ENCODE measurements at regions not wholly inside any gene's neighbourhood (a gene's known extent, or its start where the extent isn't known, plus 50 kb on each side); places are given as distances from the start of the nearest gene placed in this dataset.

GRCh38 chr16:65728652-65729051 lies 606.8 kb upstream of the CDH11 start:
- TF ChIP-seq EZH2 (IDR thresholded peaks at IDR 0.05; ENCODE audit: low read length, unreplicated experiment) (no peak), CTCF (conservative IDR thresholded peaks at IDR 0.05; ENCODE audit: low read depth, low read length) (no peak)
